HG03097 (cell line): ENCODE measurements at regions not wholly inside any gene's neighbourhood (a gene's known extent, or its start where the extent isn't known, plus 50 kb on each side); places are given as distances from the start of the nearest gene placed in this dataset.

Experiments
- ATAC-seq: cut with Tn5 transposase; IDR thresholded peaks from one replicate; pipeline ENCODE4 v1.9.1; 2021; ENCODE audit not compliant: unreplicated experiment, low FRiP score

- ATAC-seq: no peak
Observed at GRCh38 chr18:46338766-46339165, 234.6 kb downstream of the HAUS1 start.

DNA sequence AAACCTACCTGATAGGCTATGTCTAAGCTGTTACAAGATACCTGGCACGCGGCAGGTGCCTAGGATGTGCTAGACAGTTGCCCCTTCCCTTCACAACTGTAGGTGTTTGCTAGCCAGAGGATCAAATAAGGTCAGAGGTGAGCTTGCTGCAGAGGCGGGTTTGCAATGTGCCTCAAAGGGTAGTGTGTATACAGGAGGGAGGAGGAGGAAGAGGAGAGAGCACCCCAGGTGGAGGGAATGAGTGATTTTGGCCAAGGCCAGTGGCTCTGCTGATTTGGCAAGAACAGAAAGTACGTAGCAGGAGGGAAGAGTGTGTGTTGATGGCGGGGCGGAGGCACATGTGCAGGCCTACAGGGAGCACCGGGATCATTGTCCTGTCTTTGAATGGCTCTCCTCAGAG is 236.5 kb downstream of the HAUS1 start:
- ATAC-seq: no peak

GRCh38 chr18:46341986-46342525 is 237.9 kb downstream of the HAUS1 start:
- ATAC-seq: no peak

DNA sequence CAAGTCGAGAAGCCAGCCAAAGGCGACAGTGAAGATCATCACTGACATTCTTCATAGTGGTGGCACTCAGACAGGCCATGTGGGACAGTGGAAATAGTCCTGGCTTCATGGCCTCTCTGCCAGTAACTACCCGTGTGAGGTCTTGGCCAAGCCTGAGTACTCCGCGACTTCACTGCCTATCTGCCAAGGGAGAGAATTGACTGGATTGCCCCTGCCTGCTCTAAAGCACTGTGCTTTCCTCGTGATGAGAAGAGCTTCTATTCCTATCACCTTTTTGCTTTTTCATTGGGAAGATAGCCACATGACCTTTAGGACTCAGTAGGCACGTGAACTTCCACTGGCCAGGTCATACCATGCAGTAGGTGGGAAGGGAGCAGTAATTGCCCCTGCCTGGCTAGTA is 239.3 kb downstream of the HAUS1 start:
- ATAC-seq: no peak

GRCh38 chr18:46343931-46344372 is 239.8 kb downstream of the HAUS1 start:
- ATAC-seq: peak; percentile 65

- no peak for ATAC-seq
Observed at GRCh38 chr18:46344416-46345180, 240.4 kb downstream of the HAUS1 start.

DNA sequence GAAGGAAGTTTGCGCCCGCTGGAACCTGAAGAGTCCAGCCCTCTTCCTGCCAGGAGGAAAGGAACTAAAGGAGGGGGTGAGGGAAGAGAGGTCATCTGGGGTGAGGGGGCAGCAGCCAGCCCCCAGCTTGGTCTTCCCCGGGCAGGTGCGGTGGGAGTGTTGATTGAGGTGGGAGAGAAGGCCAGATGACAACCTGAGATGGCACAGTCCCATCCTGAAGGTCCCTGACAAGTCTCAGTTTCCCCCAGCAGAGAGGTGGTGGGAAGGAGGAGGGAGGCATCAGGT is 240.9 kb downstream of the HAUS1 start:
- no peak for ATAC-seq

DNA sequence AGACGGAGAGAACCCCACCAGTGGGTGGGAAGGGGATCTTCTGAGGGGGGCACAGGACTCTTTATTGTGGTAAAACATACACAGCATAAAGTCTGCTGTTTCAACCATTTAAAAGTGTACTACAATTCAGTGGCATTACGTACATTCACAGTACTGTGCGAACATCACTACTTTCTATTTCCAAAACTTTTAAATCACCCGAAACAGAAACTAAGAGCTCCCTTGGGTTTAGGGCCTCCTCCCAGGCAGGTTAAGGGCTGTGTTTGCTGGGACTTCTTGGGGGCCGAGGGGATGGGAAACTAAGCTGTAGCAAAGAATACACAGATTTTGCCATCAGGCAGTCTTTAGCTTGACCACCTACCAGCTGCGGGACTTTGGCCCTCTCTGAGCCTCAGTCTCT is 242.0 kb downstream of the HAUS1 start:
- ATAC-seq: no peak

DNA sequence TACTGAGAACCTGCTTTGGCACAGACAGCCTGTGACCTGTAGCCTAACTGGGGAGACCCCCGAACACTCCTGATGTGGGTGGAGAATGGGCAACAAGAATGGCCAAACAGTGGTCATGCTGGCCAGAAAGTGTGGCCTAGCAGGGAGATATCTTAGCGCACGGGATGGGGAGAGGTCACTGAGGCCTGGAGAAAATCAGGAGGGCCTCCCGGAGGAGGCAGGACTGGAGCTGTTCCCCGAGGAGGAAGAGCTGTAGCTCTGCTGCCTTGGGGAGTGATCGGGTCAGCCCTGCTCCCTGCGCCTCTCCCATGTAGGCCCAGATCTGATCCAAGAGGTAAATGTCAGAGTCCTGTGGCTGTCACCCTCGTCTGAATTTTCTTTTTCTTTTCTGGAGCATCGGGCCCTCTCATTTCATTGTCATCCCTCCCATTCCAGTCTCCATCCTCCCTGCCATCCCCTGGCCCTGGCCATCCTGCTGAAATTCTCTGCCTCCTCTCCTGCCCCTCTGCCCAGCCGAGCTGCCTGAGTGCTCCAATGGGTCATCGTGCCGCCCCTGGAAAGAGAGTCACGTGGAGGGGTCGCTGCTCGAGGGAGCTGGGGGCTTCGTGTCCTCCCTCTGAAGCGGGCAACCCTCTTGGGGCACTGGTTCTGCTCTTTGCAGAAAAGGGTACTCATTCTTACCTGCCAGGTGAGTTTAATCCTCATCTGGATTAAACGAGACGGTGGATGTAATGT is 242.9 kb downstream of the HAUS1 start:
- no peak for ATAC-seq

DNA sequence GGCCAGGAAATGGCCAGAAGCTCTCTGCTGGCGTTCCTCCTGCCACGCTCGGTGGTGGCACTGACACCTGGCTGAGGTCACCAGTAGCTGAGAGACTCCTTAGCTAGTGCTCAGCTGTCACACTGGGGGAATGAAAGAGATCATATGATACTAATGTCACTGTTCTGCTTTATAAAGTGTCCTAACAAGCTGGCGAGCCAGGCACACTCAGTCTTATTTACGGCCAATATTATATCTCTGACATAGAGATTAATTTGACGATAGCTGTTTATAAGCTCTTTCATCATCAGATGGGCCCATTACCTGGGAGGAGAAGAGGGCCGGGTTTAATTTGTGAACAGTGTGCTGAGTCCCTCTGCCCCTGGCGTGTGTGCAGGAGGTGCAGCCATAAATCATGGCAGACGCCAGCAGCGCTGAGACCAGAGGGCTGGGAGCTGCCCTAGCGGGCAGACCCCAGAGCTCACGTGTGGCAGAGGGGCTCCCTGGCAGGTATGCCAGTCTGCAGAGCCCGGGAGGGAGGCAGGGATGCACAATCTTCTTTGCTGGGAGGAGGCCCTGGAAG is 246.5 kb downstream of the HAUS1 start:
- no peak for ATAC-seq

DNA sequence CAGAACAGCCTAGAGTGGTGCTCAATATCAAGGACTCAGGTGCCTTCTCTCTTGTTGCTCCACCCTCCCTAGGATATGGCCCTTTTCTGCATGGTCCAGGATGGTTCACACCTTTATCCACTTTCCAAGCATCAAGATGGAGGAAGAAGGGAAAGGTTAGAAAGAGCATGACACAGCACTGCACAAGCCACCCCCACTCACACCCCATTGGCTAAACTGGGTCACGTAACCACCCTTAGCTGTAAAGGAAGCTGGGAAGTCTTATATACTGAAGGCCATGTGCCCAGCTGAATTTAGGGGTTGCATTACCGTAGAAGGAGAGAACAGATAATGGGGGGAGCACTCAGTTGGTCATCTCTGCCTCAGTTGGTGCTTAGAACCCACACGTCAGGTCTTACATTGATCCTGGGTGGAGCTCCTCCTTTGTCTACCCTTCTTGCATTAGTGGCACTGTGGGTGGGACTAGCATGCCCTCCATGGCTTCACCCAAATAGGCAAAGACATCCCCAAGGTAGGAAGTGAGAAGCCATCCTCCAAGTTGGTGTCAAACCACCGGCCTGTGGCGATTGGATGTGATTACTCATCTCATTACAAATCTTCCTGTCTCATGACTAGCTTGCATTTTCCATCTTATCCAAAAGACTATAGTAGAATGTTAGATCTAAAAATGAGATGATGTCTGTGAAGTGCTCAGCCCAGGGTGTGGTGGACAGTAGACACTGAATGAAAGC is 248.5 kb downstream of the HAUS1 start:
- ATAC-seq: no peak

GRCh38 chr18:46353460-46353859 is 249.3 kb downstream of the HAUS1 start:
- no peak for ATAC-seq

DNA sequence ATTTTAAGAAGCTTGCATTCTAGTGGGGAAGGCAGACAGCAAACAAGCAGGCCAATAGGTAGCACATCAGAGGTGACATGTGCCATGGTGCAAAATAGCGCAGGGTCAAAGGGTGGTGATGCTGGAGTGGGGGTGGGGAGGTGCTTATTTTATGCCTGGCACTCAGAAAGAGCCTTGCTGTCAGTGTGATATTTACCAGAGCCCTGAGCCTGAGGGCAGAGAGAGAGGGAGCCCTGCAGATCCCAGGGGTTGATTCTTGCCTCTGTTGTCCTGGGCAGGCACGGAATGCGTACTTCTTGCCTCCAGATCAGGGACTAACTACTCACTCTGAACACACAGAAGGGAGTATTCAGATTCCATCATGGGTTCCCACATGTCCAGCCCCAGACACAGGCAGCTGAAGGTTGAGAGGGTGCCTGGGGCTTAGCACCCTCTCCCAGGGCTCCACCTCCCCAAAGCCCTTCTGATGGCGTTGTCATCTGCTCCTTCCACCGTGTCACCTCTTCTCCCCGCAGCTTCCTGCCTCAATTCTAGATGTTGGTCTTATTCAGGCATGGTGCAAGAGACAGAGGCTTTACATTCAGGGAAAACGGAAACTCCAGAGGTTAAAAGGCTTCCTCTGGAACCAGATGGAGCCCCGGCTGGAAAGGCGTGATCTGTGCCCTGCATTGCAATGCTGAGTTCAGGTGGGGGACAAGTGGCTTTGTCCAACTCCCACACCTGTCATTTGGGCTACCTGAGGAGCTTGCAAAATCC is 252.3 kb downstream of the HAUS1 start:
- no peak for ATAC-seq

- no peak for ATAC-seq
Observed at GRCh38 chr18:46360102-46360699, 256.0 kb downstream of the HAUS1 start.

- ATAC-seq: no peak
Observed at GRCh38 chr18:46360866-46361265, 256.7 kb downstream of the HAUS1 start.

DNA sequence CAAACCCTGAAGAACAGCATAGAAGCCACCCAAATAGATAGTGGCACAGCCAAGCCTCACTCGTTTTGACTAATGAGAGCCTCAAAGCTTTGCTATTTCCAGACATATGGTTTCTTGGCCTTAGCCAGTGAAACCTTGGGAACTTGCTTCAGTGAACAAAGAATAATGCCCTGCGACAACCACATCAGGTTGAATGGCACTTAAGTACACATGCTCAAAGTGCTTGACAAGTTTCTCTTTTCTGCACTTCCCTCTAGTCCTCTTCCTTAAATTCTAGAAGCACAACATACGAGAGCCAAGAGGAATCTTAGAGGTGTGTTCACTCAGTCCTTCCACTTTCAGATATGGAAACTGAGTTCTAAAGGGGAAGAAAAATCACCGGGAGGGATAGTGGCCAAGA is 258.3 kb downstream of the HAUS1 start:
- no peak for ATAC-seq

- ATAC-seq: no peak
Observed at GRCh38 chr18:46364048-46364447, 259.9 kb downstream of the HAUS1 start.

DNA sequence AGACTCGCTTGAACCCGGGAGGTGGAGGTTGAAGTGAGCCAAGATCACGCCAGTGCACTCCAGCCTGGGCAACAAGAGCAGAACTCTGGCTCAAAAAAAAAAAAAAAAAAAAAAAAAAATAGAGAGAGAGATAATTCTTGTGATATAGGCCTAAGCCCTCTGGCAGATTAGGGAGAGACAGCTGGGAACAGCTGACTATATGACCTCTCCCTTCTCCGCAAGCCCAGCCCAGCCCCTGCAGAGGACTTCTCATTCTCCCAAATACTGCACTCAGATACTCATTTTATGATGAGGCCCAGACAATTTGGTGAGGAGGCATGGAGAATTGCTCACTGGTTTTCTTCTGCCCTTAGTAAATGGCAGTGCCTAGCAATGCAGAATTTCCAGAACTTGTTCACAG is 262.0 kb downstream of the HAUS1 start:
- ATAC-seq: no peak

- ATAC-seq: no peak
Observed at GRCh38 chr18:46366751-46367376, 262.7 kb downstream of the HAUS1 start.

DNA sequence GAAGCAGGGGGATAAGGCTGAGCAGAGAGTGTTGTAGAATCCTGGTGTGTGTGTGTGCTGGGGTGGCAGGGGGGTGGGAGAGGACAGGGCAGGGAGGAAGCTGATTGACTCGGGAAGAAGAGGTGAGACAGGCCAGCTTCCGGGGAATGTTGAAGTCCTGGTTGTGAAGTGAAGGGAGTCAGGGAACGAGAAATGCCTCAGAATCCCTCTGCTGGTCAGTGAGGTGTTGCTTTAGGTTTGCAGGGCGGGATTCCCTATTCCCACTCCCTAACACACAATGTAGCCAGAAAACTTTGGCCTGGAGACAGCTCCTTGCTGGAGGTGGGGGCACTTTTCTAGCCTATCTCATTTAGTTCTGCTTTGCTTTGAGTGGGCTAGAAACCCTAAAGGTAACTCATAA is 265.1 kb downstream of the HAUS1 start:
- ATAC-seq: no peak
